ENCODE measurements at regions not wholly inside any gene's neighbourhood (a gene's known extent, or its start where the extent isn't known, plus 50 kb on each side); places are given as distances from the start of the nearest gene placed in this dataset.

GRCh38 chr1:10867138-10867721, 70.8 kb upstream of the CASZ1 start:
- no peak for DNase-seq (ENCODE audit: low read depth, low spot score)
- ChIA-PET POLR2A (no interaction called here), CTCF (interaction anchor here (0.5 to 2.1 kb wide), 36 partner anchors 12 to 375 kb away, joined by 3 to 34 read pairs (median 4); no protein-coding TSS in a partner anchor)
- Histone ChIP-seq H3K27ac (ENCODE audit: low read depth, low read length) (no peak overlapping the region), H3K27me3 (ENCODE audit: control insufficient read depth, insufficient read depth, low read length) (peaks cover 39% of the 10 kb centered on the region), H3K4me3 (ENCODE audit: low read depth, low read length) (peak overlapping the region; percentile 57), H3K9me3 (ENCODE audit: control insufficient read depth, insufficient read depth, low read length) (no peaks in the 10 kb centered on the region)
- peak; percentile 21 for TF ChIP-seq CTCF (IDR thresholded peaks at IDR 0.05; ENCODE audit: low read depth, low read length)

- Histone ChIP-seq H3K27me3 (ENCODE audit: control insufficient read depth, insufficient read depth, low read length) (peaks cover 37% of the 10 kb centered on the region), H3K9me3 (ENCODE audit: control insufficient read depth, insufficient read depth, low read length) (no peaks in the 10 kb centered on the region), H3K27ac (ENCODE audit: low read depth, low read length) (no peak overlapping the region), H3K4me3 (ENCODE audit: low read depth, low read length) (no peak overlapping the region)
- DNase-seq (ENCODE audit: low read depth, low spot score) = no peak
- POLR2A ChIA-PET = no interaction called here
- TF ChIP-seq CTCF (IDR thresholded peaks at IDR 0.05; ENCODE audit: low read depth, low read length) = no peak
- CTCF ChIA-PET = interaction anchor here (0.8 to 2.1 kb wide), 4 partner anchors 13 to 370 kb away, joined by 3 to 15 read pairs (median 8); no protein-coding TSS in a partner anchor
These were observed 71.6 kb upstream of the CASZ1 start for GRCh38 chr1:10867914-10868598.

GRCh38 chr1:10868599-10868965, 72.1 kb upstream of the CASZ1 start:
- H3K27ac ChIP-seq (ENCODE audit: low read depth, low read length) = no peak overlapping the region
- CTCF ChIA-PET = interaction anchor here (1.4 kb wide), 2 partner anchors 361 to 373 kb away, joined by 3 to 5 read pairs; no protein-coding TSS in a partner anchor
- no peak for DNase-seq (ENCODE audit: low read depth, low spot score)
- POLR2A ChIA-PET = no interaction called here
- H3K27me3 ChIP-seq (ENCODE audit: control insufficient read depth, insufficient read depth, low read length) = peaks cover 35% of the 10 kb centered on the region
- TF ChIP-seq CTCF (IDR thresholded peaks at IDR 0.05; ENCODE audit: low read depth, low read length) = no peak
- no peaks in the 10 kb centered on the region for H3K9me3 ChIP-seq (ENCODE audit: control insufficient read depth, insufficient read depth, low read length)
- no peak overlapping the region for H3K4me3 ChIP-seq (ENCODE audit: low read depth, low read length)

GRCh38 chr1:10869933-10870332, 73.5 kb upstream of the CASZ1 start:
- POLR2A ChIA-PET = no interaction called here
- H3K4me3 ChIP-seq (ENCODE audit: low read depth, low read length) = no peak overlapping the region
- no peak for TF ChIP-seq CTCF (IDR thresholded peaks at IDR 0.05; ENCODE audit: low read depth, low read length)
- no peak for DNase-seq (ENCODE audit: low read depth, low spot score)
- CTCF ChIA-PET = interaction anchor here (0.6 to 1.5 kb wide), 6 partner anchors 297 to 376 kb away, joined by 3 to 6 read pairs (median 3); no protein-coding TSS in a partner anchor
- no peak overlapping the region for H3K27ac ChIP-seq (ENCODE audit: low read depth, low read length)
- no peaks in the 10 kb centered on the region for H3K9me3 ChIP-seq (ENCODE audit: control insufficient read depth, insufficient read depth, low read length)
- peaks cover 31% of the 10 kb centered on the region for H3K27me3 ChIP-seq (ENCODE audit: control insufficient read depth, insufficient read depth, low read length)

GRCh38 chr1:10870493-10871096, 74.1 kb upstream of the CASZ1 start:
- TF ChIP-seq CTCF (IDR thresholded peaks at IDR 0.05; ENCODE audit: low read depth, low read length) = no peak
- DNase-seq (ENCODE audit: low read depth, low spot score) = no peak

More at GRCh38 chr1:10870493-10871096, 74.1 kb upstream of the CASZ1 start:
- H3K9me3 ChIP-seq (ENCODE audit: control insufficient read depth, insufficient read depth, low read length) = no peaks in the 10 kb centered on the region
- H3K4me3 ChIP-seq (ENCODE audit: low read depth, low read length) = no peak overlapping the region
- H3K27me3 ChIP-seq (ENCODE audit: control insufficient read depth, insufficient read depth, low read length) = peaks cover 27% of the 10 kb centered on the region
- POLR2A ChIA-PET = no interaction called here
- H3K27ac ChIP-seq (ENCODE audit: low read depth, low read length) = no peak overlapping the region
- CTCF ChIA-PET = interaction anchor here (1.0 to 1.5 kb wide), 2 partner anchors 298 to 363 kb away, joined by 3 to 6 read pairs; no protein-coding TSS in a partner anchor
